ENCODE measurements at regions not wholly inside any gene's neighbourhood (a gene's known extent, or its start where the extent isn't known, plus 50 kb on each side); places are given as distances from the start of the nearest gene placed in this dataset.

GRCh38 chr10:78901694-78902093 is 167.1 kb upstream of the ZMIZ1 start:
- no peak for DNase-seq (ENCODE audit: low read depth in 4 of 4, low spot score in 1 of 4)

GRCh38 chr10:78902815-78903214 is 166.0 kb upstream of the ZMIZ1 start:
- DNase-seq (ENCODE audit: low read depth in 4 of 4, low spot score in 1 of 4): no peak

GRCh38 chr10:78903341-78903940 is 165.3 kb upstream of the ZMIZ1 start:
- no peak for DNase-seq (ENCODE audit: low read depth in 4 of 4, low spot score in 1 of 4)

GRCh38 chr10:78904196-78904595 is 164.6 kb upstream of the ZMIZ1 start:
- no peak for DNase-seq (ENCODE audit: low read depth in 4 of 4, low spot score in 1 of 4)

GRCh38 chr10:78905015-78905956 is 163.5 kb upstream of the ZMIZ1 start:
- DNase-seq (ENCODE audit: low read depth in 4 of 4, low spot score in 1 of 4): no peak

- DNase-seq (ENCODE audit: low read depth in 4 of 4, low spot score in 1 of 4): no peak
Measured at GRCh38 chr10:78905957-78906308, 162.8 kb upstream of the ZMIZ1 start.

- DNase-seq (ENCODE audit: low read depth in 4 of 4, low spot score in 1 of 4): no peak
Measured at GRCh38 chr10:78906734-78907390, 161.9 kb upstream of the ZMIZ1 start.

GRCh38 chr10:78907551-78908211 is 161.1 kb upstream of the ZMIZ1 start:
- no peak for DNase-seq (ENCODE audit: low read depth in 4 of 4, low spot score in 1 of 4)

- no peak for DNase-seq (ENCODE audit: low read depth in 4 of 4, low spot score in 1 of 4)
Measured at GRCh38 chr10:78909221-78909620, 159.5 kb upstream of the ZMIZ1 start.

GRCh38 chr10:78910021-78910420 is 158.7 kb upstream of the ZMIZ1 start:
- DNase-seq (ENCODE audit: low read depth in 4 of 4, low spot score in 1 of 4): no peak

- DNase-seq (ENCODE audit: low read depth in 4 of 4, low spot score in 1 of 4): no peak
Measured at GRCh38 chr10:78910476-78910875, 158.3 kb upstream of the ZMIZ1 start.

- DNase-seq (ENCODE audit: low read depth in 4 of 4, low spot score in 1 of 4): no peak
Measured at GRCh38 chr10:78910886-78911285, 157.9 kb upstream of the ZMIZ1 start.

GRCh38 chr10:78911533-78912340 is 157.0 kb upstream of the ZMIZ1 start:
- no peak for DNase-seq (ENCODE audit: low read depth in 4 of 4, low spot score in 1 of 4)

- no peak for DNase-seq (ENCODE audit: low read depth in 4 of 4, low spot score in 1 of 4)
Measured at GRCh38 chr10:78912361-78913218, 156.2 kb upstream of the ZMIZ1 start.

- DNase-seq (ENCODE audit: low read depth in 4 of 4, low spot score in 1 of 4): no peak
Measured at GRCh38 chr10:78913219-78914059, 155.3 kb upstream of the ZMIZ1 start.

- DNase-seq (ENCODE audit: low read depth in 4 of 4, low spot score in 1 of 4): no peak
Measured at GRCh38 chr10:78914060-78914378, 154.7 kb upstream of the ZMIZ1 start.

GRCh38 chr10:78914502-78915189 is 154.1 kb upstream of the ZMIZ1 start:
- no peak for DNase-seq (ENCODE audit: low read depth in 4 of 4, low spot score in 1 of 4)

- no peak for DNase-seq (ENCODE audit: low read depth in 4 of 4, low spot score in 1 of 4)
Measured at GRCh38 chr10:78915190-78915518, 153.6 kb upstream of the ZMIZ1 start.

- no peak for DNase-seq (ENCODE audit: low read depth in 4 of 4, low spot score in 1 of 4)
Measured at GRCh38 chr10:78916227-78916626, 152.5 kb upstream of the ZMIZ1 start.
